GM19438 (cell line): ENCODE measurements at regions not wholly inside any gene's neighbourhood (a gene's known extent, or its start where the extent isn't known, plus 50 kb on each side); places are given as distances from the start of the nearest gene placed in this dataset.

Experiments
- ATAC-seq: cut with Tn5 transposase; IDR thresholded peaks from one replicate; pipeline ENCODE4 v1.9.1; 2021; ENCODE audit warnings: low read depth; ENCODE audit not compliant: unreplicated experiment

DNA sequence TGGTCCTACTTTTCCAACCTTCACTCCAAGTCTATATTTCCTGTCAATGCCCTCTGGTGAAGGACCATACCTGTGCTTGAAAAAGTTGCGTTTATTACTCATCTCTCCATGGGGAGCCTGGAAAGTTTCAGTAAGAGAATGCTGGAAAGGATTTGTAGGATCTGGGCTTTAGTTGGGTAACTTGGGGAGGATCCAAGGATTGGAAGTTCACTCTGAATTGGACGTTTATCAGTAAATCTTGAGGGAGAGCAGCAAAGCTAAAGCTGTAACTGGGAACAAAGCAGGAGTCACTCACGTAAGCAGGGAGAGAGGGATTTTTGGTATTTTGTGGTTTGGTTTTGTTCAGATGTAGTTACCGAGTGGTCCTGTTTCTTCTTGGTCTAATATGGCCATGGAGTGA, 51.4 kb upstream of the NPVF start:
- no peak for ATAC-seq

GRCh38 chr7:25280181-25280580, 51.9 kb upstream of the NPVF start:
- no peak for ATAC-seq

DNA sequence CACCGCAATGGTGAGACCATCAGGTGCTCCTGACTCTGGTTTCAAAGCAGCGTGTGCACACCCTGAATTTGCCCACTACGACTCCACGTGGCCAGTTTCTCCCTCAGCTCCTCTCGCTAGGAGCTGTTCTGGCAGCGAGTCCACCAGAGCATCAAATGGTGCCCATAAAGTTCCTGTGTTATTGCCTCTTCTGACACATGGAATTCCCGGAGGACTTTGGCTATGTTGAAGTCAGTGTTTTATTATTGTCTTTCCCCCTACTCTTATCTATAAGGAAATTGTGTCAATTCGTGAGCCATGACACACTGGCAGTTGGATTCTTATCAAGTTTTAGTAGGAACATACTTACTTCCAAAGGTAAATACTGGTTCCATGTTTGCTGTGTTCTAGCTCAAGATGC, 53.9 kb upstream of the NPVF start:
- no peak for ATAC-seq

DNA sequence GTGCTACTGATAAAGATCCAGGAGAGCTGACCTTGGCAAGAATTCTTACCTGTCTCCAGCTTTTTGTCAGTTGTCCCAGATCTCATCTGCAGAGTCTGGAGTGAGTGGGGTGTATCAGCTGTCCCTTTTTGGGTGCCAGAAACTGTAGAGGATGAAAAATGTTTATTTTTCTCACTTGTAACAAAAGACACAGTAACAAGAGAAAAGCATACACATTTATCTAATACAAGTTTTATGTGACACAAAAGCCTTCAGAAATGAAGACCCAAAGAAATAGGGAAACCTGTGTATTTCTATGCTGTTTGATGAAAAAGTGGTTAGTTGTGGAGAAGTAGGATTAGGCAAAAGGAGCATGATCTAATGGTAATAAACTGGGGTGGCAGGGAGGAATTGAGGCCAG, 58.5 kb upstream of the NPVF start:
- ATAC-seq, result no peak

- no peak for ATAC-seq
Measured at GRCh38 chr7:25287291-25287690, 59.0 kb upstream of the NPVF start.

DNA sequence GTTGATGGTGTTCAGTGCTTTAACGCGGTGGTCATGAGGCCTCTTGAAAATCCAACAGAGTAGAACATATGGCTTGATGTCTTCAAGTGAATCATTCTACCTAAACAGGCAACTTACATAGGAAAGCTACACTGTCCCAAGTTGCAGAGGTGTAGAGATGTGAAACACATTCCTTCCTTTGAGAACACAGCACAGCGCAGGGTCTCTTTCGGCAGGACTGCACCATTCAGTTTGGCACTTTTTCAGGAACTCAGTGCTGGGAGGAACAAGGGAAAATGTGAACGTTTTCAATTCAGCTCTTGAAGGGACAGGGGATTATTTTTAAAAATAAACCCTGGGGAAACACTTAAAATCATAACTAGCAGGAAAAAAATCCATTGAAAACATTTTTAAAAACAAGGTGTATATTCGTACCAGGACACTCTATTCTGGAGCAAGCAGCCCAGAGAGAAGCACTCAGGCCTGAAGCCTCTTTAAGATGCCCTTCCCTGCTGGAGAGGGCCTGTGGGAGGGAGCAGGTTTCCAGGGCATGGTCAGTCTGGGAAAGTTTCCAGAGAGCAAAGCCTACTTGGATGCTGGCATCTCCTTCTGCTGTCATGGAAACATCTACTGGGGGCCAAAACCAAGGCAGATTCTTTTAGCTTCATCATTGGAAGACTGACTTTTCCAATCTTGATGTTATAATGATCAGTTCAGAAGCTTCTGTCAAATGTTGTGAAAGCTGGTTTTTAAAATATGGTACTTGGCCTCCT, 60.4 kb upstream of the NPVF start:
- ATAC-seq, result no peak

- ATAC-seq, result no peak
Measured at GRCh38 chr7:25289518-25289917, 61.2 kb upstream of the NPVF start.

DNA sequence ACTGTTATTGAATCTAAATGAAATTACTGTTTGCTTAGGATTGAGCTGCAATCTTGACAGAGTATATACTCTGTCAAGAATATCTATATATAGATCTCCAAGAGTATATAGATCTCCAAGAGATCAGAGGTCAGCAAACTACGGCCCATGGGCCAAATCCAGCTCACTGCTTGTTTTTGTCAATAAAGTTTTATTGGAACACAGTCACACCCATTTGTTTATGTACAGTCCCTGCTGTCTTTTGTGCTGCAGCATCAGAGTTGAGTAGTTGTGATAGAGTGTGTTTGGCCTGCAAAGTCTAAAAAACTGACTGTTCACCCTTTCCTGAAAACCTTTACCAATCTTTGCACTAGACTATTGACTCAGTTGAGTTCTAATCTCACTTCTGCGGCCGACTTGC, 66.3 kb upstream of the NPVF start:
- no peak for ATAC-seq

GRCh38 chr7:25295387-25295786, 67.1 kb upstream of the NPVF start:
- no peak for ATAC-seq

DNA sequence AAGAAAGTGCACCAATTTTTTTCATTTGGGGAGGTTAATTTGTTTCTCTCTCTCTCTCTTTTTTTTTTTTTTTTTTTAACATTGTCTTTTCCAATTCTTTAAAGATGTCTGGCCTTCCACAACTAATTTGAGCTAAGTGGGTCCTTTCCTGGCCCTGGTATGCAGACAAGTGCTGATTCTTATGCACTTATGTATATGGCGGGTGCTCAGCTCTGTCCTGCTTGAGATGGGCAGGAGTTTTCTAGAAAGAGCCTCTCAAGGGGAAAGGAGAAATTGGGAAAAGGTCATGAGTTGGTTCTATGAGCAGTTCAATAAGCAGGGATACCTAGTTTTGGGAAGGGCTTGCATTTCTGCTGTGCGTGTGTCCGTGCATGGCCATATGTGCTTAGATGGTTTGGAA, 67.8 kb upstream of the NPVF start:
- no peak for ATAC-seq

GRCh38 chr7:25297278-25297677, 69.0 kb upstream of the NPVF start:
- no peak for ATAC-seq

- ATAC-seq, result no peak
Measured at GRCh38 chr7:25303281-25304181, 75.2 kb upstream of the NPVF start.

DNA sequence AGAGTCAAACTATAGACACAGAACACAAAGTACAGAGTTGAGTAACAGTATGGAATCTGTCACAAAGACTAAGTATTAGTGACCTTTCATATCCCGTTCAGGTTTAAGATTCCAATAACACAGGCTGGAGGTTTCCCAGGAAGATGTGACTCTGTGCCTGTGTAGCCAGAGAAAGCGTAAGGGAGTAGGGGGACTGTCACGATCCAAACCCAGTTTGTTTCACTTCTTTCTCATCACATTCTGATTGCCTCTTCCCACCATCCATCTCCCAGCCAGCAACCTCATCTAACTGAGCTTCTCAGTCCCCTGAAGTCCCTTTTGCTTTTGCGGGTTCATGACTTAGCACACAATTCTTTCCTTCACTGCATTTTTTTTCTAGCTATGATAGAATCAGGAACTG, 76.4 kb upstream of the NPVF start:
- ATAC-seq, result no peak

DNA sequence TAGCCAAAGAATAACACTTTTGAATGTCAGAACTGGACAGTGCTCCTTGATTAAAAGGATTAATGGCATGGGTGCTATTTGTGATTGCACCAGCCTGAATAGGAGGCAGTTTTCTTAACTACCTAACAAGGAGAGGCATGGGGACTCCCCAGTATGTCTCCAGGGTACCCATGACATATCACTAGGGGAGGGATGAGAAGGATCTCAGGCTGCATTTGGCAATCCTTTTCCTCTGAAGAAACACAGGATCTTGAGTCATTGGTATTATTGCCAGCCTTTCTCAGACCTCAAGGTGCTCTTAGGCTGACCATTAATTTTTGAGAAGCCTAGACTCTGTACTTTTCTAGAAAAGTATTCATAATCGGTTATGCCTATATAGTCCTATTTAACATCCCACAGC, 77.5 kb upstream of the NPVF start:
- no peak for ATAC-seq

DNA sequence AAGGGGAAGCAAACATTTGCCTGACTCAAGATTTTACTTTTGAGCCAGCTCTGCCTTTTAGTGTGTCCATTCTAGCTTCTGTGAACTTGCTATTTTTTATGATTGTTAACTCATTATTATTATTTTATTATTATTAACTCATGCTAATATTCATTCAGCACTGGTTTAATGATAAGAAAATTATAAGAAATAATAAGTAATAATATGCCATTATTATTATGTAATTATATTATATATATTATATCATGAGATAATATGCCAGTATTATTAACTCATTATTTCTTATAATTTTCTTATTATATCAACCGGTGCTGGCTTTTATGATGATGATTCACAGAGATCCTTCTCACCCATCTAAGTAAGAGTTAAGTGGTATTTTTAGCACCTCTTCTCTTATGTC, 79.3 kb upstream of the NPVF start:
- ATAC-seq, result no peak

DNA sequence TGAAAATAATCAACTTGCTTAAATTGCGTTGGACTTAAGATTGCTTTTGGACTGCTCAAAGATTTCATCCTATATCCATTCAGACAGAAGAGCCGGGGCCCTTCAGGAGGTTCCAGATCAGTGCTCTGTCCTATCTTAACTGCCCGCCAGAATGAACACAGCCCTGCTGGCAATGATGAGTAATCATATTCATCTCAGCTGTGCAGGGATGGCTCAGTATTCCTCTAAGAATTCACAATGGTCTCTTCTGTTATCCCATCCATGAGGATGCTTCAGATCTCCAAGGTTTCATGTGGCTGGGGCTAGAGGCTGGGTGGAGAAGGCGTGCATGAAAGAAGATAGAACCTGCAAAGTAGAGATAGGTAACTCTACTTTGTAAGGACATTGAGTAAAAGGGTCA, 80.0 kb upstream of the NPVF start:
- no peak for ATAC-seq

GRCh38 chr7:25308906-25309705, 80.8 kb upstream of the NPVF start:
- no peak for ATAC-seq

GRCh38 chr7:25310896-25311295, 82.6 kb upstream of the NPVF start:
- no peak for ATAC-seq

- ATAC-seq, result no peak
Measured at GRCh38 chr7:25311346-25311745, 83.1 kb upstream of the NPVF start.

GRCh38 chr7:25312968-25313367, 84.7 kb upstream of the NPVF start:
- ATAC-seq, result no peak

GRCh38 chr7:25313526-25313925, 85.2 kb upstream of the NPVF start:
- no peak for ATAC-seq
